NCI-H1694 (cell line): ENCODE measurements at regions not wholly inside any gene's neighbourhood (a gene's known extent, or its start where the extent isn't known, plus 50 kb on each side); places are given as distances from the start of the nearest gene placed in this dataset.
A peak's percentile ranks its signal among the peaks of the same experiment; 100 is the strongest.

Source experiments
- DNase-seq: peaks from one replicate; lab custom pipeline; 2025; lab: John Stamatoyannopoulos, UW

- DNase-seq: peak; percentile 4
Observed at GRCh38 chr15:93553167-93553935, 464.3 kb upstream of the RGMA start.

DNA sequence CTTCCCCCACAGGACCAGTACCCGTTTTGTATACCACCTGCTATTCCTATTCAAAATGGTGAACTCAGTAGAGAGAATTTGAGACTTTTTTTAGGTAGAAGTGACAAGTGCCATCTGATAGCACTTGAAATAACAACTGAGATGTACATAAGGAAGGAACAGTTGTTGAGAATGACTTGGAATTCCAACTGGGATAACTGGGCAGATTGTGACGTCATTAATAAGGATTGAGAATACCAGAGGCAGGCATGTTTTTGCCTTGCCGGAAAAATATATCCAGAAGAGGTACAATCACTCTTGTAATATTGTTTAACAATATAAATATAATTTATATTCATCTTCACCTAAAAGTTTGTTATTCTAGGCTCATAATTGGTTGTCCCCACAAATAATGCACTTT is 454.1 kb upstream of the RGMA start:
- no peak for DNase-seq

DNA sequence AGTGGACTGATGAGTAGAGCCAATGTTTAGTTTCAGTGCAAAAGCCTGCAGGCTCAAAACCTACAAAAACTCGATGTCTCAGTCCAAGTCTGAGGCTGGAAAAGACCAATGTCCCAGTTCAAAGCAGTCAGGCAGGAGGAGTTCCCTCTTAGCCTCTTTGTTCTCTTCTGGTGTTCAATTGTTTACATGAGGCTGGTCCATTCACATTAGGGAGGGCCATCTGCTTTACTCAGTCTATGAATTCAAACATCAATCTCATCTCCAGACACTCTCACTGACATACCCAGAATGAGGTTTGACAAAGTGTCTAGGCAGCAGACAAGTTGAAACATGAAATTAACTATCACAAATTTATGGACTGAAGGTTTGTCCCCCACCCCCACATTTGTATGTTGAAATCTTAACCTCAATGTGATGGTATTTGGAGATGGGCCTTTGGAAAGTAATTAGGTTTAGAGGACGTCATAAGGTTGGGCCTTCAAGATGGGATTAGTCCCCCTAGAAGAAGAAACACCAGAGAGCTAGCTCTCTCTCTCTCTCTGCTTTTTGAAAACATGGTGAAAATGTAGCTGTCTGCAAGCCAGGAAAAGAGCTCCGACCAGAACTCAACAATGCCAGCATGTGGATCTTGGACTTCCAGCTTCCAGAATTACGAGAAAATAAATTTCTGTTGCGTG is 438.5 kb upstream of the RGMA start:
- no peak for DNase-seq

GRCh38 chr15:93524432-93524831 is 435.4 kb upstream of the RGMA start:
- DNase-seq: no peak

GRCh38 chr15:93523481-93523880 is 434.5 kb upstream of the RGMA start:
- no peak for DNase-seq

GRCh38 chr15:93520206-93520605 is 431.2 kb upstream of the RGMA start:
- no peak for DNase-seq

GRCh38 chr15:93519599-93519998 is 430.6 kb upstream of the RGMA start:
- no peak for DNase-seq

GRCh38 chr15:93517176-93517575 is 428.2 kb upstream of the RGMA start:
- DNase-seq: no peak

GRCh38 chr15:93515256-93516051 is 426.4 kb upstream of the RGMA start:
- no peak for DNase-seq

- DNase-seq: no peak
Observed at GRCh38 chr15:93506646-93507045, 417.6 kb upstream of the RGMA start.

- DNase-seq: no peak
Observed at GRCh38 chr15:93505506-93505905, 416.5 kb upstream of the RGMA start.

GRCh38 chr15:93501946-93502345 is 412.9 kb upstream of the RGMA start:
- no peak for DNase-seq

DNA sequence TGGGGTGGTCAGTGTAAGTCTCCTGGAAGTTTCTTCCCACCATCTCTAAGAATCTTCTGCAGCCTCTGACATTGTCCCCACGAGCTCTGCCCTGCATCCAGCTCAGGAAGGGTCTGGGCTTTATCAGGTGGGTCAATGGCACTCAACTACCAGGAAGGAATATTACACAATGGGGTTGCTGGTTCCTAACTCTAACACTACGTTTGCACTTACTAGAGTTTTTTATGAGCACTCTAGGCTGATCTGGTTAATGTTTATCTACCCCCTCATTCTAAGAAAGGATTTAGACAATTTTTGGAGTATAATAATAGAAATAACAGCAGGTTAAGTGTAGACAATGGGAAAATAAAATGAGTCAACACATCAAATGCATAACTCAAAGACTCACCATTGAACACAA is 411.1 kb upstream of the RGMA start:
- DNase-seq: no peak

- no peak for DNase-seq
Observed at GRCh38 chr15:93497291-93497690, 408.3 kb upstream of the RGMA start.

- no peak for DNase-seq
Observed at GRCh38 chr15:93496888-93497287, 407.9 kb upstream of the RGMA start.

GRCh38 chr15:93495799-93496637 is 407.0 kb upstream of the RGMA start:
- DNase-seq: peak; percentile 3

DNA sequence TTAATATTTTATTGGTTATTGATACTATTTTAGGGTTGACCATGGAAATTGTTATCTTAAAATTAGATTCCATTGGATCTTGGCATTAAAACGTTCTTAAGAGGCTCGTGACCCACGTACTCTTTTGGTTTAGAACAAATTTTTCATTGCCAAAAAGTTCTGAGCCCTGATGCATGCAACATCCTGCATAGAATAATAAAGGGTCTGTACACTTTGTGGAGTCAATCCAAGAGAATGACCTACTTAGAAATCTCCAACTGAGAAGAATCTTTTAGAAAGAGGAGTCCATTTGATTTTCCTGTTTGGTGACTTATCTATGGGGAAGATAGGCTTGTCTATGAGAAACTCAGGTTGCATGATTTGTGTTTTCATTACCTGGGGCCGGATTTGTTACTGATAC is 404.2 kb upstream of the RGMA start:
- DNase-seq: no peak

- DNase-seq: no peak
Observed at GRCh38 chr15:93491291-93491690, 402.3 kb upstream of the RGMA start.

GRCh38 chr15:93488296-93488713 is 399.3 kb upstream of the RGMA start:
- DNase-seq: no peak

DNA sequence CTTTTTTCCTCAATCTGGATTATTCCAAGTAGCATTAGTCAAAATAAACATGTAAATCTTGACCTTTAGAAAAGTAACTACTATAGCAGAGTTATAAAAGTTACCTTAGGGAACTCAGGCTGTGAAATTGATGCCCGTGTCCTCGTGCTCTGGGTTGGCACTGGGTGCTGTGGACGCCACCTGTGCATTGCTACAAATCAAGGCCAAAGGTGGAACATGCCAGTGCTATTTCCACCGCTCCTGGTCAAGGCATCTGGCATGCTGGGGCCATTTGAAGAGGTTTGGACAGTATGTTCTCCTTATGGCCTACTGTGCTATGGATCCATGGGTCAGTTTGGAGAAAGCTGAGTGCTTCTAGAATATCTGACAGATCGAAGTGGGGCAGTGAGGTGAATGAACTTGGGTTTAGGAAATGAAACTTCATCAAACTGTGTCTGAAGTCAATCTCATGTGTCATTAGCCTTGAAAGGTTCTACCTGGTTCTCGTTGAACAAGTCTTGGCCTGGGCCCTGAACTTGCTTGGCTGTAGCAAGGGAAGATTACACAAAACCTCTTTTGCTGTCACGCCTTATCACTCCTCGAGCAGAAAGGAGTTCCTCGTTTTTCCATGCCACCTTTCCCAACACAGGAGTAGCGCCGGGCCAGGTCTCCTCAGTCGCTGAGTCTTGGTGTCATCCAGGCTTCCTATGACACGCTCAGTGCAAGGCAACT is 397.6 kb upstream of the RGMA start:
- no peak for DNase-seq
